Activated CD8-positive, alpha-beta T cell treated with anti-CD3 and anti-CD28 coated beads for 36 hours (primary cell): ENCODE measurements at regions not wholly inside any gene's neighbourhood (a gene's known extent, or its start where the extent isn't known, plus 50 kb on each side); places are given as distances from the start of the nearest gene placed in this dataset.
"Not testable (repeated sequence)": the region's sequence is repeated elsewhere in the genome, so short reads cannot be mapped to it uniquely, and the experiment has no call there.

Experiments used
- ATAC-seq: fragments of 200-7000 bp; cut with Tn5 transposase; one replicate; pipeline ENCODE4 v1.10.0; 2021; ENCODE audit warnings: mild to moderate bottlenecking, moderate library complexity
- CTCF ChIA-PET: fragments of 350-600 bp; sonication (Branson Sonifier 250); formaldehyde crosslinking; loops from one replicate; lab custom pipeline; 2021; ENCODE audit warnings: antibody characterized with exemption; lab: Charles Lee
- POLR2A ChIA-PET: fragments of 350-600 bp; sonication (Branson Sonifier 250); formaldehyde crosslinking; loops from one replicate; lab custom pipeline; 2021; ENCODE audit warnings: antibody characterized with exemption; lab: Charles Lee
- DNase-seq: peaks from one replicate; pipeline ENCODE4 v3.0.0-alpha.2; 2020
- H3K27ac Mint-ChIP-seq: one replicate; pipeline ENCODE4 v1.8.0; 2021; ENCODE audit warnings: mild to moderate bottlenecking, mixed read lengths
- H3K27me3 Mint-ChIP-seq: one replicate; pipeline ENCODE4 v1.8.0; 2021; ENCODE audit warnings: mixed read lengths
- H3K36me3 Mint-ChIP-seq: one replicate; pipeline ENCODE4 v1.8.0; 2021; ENCODE audit warnings: low read depth, mixed read lengths
- H3K4me1 Mint-ChIP-seq: one replicate; pipeline ENCODE4 v1.8.0; 2021; ENCODE audit warnings: low read depth, mixed read lengths
- H3K4me3 Mint-ChIP-seq: one replicate; pipeline ENCODE4 v1.8.0; 2021; ENCODE audit warnings: mild to moderate bottlenecking, moderate library complexity, mixed read lengths
- H3K9me3 Mint-ChIP-seq: one replicate; pipeline ENCODE4 v1.8.0; 2021; ENCODE audit warnings: mixed read lengths
- intact Hi-C: fragments of 100-400 bp; cut with micrococcal nuclease; formaldehyde crosslinking; loops from one replicate; pipeline ENCODE4 v1.10.0; 2022
- TF ChIP-seq, protein P1 (sequence below): fragments of 200-600 bp; IDR thresholded peaks from one replicate; pipeline ENCODE4 v1.8.0; 2022; ENCODE audit warnings: antibody characterized with exemption, mild to moderate bottlenecking

DNA sequence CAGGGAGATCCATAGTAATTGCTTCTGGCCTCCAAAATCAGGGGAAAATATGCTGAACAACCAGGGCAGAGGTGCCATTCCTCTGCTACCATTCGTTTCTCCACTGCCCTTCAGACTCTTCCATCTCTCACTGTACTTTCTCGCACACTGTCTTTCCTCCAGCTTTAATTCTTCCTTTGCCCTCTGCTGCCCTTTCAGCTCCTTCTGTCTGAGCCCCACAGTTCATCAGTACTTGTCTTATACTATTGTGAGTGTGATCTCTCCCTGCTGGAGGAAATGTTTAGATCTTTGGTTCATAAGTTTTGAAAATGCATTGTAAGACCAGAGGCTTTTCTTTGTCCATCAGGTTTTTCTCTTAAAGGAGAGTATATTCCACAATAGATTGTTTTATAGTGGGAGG lies 184.9 kb upstream of the DTNA start:
- H3K9me3 Mint-ChIP-seq = peaks cover 1% of the 10 kb centered on the region
- H3K27me3 Mint-ChIP-seq = no peaks in the 10 kb centered on the region
- ChIA-PET CTCF (no interaction called here), POLR2A (no interaction called here)
- H3K4me1 Mint-ChIP-seq = no peaks in the 10 kb centered on the region
- intact Hi-C loops = no loop called here
- H3K36me3 Mint-ChIP-seq = no peaks in the 10 kb centered on the region
- no peak overlapping the region for H3K4me3 Mint-ChIP-seq
- no peak overlapping the region for H3K27ac Mint-ChIP-seq
- ATAC-seq (no peak), DNase-seq (no peak)
- TF ChIP-seq, protein P1, sequence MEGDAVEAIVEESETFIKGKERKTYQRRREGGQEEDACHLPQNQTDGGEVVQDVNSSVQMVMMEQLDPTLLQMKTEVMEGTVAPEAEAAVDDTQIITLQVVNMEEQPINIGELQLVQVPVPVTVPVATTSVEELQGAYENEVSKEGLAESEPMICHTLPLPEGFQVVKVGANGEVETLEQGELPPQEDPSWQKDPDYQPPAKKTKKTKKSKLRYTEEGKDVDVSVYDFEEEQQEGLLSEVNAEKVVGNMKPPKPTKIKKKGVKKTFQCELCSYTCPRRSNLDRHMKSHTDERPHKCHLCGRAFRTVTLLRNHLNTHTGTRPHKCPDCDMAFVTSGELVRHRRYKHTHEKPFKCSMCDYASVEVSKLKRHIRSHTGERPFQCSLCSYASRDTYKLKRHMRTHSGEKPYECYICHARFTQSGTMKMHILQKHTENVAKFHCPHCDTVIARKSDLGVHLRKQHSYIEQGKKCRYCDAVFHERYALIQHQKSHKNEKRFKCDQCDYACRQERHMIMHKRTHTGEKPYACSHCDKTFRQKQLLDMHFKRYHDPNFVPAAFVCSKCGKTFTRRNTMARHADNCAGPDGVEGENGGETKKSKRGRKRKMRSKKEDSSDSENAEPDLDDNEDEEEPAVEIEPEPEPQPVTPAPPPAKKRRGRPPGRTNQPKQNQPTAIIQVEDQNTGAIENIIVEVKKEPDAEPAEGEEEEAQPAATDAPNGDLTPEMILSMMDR = no peak

DNA sequence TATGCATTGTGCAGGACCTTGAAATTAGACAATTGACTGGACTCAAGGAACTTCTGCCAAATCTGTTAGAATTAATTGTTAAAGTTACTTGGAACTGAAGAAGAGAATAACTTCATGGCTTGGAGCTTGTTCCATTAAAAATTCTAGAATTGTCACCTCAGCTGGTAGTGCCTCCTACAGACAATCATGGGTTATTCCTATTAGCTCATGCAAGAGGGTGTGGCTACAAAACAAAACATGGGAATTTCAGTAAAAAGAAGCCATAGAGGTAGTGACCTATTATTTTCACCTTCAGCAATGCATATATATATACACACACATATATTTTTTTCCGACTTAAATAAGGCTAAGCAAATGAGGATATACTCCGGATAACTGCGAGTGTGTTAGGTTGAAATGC lies 181.9 kb upstream of the DTNA start:
- ChIA-PET CTCF (no interaction called here), POLR2A (no interaction called here)
- no peaks in the 10 kb centered on the region for H3K36me3 Mint-ChIP-seq
- DNase-seq (no peak), ATAC-seq (no peak)
- no peaks in the 10 kb centered on the region for H3K27me3 Mint-ChIP-seq
- H3K4me3 Mint-ChIP-seq = no peak overlapping the region
- H3K27ac Mint-ChIP-seq = no peak overlapping the region
- TF ChIP-seq, protein P1 = no peak
- H3K9me3 Mint-ChIP-seq = peaks cover 1% of the 10 kb centered on the region
- intact Hi-C loops = no loop called here
- H3K4me1 Mint-ChIP-seq = no peaks in the 10 kb centered on the region

DNA sequence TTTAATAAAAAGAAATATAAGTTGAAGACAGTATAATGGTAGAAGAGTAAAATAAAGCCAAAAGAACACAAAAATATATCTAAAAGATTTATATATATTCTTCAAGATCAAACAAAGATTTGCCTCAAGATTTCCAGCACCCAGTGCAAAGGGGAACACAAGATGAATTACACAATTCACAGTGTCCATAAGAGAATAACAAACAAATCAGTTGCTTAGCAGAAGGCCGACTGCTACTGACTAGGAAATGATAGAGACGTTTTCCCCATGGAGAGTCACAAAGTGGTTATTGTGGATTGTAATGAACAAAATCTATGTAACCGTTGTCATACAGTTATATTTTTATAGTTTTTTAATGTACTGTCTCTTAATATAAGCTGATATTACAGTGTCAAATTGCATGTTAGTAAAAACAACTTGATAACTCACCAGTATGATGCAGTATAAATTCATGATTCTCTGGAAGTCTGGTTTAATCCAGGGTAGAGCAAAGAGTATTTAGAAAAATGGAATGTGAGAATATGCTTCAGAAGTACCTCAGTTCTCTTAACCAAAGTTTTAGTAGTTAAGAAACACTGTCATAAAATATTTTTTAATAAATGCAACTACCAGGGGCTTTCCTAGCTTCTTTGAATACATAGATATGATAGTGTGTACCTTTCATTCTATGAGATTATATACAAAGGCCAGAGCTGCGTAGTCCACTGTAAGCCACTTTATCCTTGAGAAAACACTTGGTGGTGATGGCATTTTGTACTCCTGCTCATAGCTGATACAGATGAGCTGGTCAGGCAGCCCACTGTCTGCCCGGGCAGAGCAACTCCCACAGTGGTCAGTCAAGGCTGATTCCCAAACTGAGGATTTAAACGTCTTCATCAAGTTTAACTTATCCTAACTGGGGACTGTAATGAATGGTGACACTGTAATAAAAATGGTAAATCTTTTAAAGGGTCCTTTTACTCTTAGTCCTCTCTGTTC lies 180.5 kb upstream of the DTNA start:
- no peaks in the 10 kb centered on the region for H3K4me1 Mint-ChIP-seq
- intact Hi-C loops = no loop called here
- POLR2A ChIA-PET = no interaction called here
- CTCF ChIA-PET = interaction anchor here (1.2 kb wide), 1 partner anchor 132 kb away, joined by 4 read pairs; no protein-coding TSS in a partner anchor
- no peaks in the 10 kb centered on the region for H3K36me3 Mint-ChIP-seq
- H3K27ac Mint-ChIP-seq = no peak overlapping the region
- H3K9me3 Mint-ChIP-seq = peaks cover 3% of the 10 kb centered on the region
- DNase-seq (no peak), ATAC-seq (no peak)
- TF ChIP-seq, protein P1 = no peak
- H3K4me3 Mint-ChIP-seq = no peak overlapping the region
- H3K27me3 Mint-ChIP-seq = no peaks in the 10 kb centered on the region

DNA sequence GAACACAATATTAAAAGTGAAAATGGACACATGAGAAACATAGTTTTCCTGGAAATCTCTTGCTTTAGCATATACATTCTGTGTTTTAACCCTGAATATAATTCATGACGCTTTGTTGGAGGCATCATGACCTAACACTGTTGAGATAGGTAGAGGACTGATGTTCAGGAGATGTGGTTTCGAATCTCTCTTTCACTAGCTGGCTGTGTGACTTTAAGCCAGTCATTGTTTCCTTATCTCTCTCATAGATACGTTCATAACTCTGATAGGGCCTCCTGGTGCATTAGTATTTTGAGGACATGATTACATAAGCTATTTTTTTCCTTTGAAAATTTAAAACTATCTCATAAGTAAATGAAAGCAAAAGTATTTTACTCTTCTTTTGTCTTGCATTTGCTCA lies 179.0 kb upstream of the DTNA start:
- CTCF ChIA-PET = no interaction called here
- Mint-ChIP-seq H3K9me3 (peaks cover 3% of the 10 kb centered on the region), H3K36me3 (no peaks in the 10 kb centered on the region), H3K27me3 (no peaks in the 10 kb centered on the region), H3K27ac (no peak overlapping the region), H3K4me3 (no peak overlapping the region), H3K4me1 (no peaks in the 10 kb centered on the region)
- POLR2A ChIA-PET = no interaction called here
- TF ChIP-seq, protein P1 = no peak
- intact Hi-C loops = no loop called here
- no peak for ATAC-seq
- no peak for DNase-seq

DNA sequence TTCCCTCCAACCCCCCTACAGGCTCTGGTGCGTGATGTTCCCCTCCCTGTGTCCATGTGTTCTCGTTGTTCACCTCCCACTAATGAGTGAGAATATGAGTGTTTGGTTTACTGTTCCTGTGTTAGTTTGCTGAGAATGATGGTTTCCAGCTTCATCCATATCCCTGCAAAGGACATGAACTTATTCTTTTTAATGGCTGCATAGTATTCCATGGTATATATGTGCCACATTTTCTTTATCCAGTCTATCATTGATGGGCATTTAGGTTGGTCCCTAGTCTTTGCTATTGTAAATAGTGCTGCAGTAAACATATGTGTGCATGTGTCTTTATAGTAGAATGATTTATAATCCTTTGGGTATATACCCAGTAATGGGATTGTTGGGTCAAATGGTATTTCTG lies 175.5 kb upstream of the DTNA start:
- H3K27ac Mint-ChIP-seq, CTCF ChIA-PET, ATAC-seq, H3K4me3 Mint-ChIP-seq, intact Hi-C loops, DNase-seq, H3K4me1 Mint-ChIP-seq, H3K9me3 Mint-ChIP-seq, H3K36me3 Mint-ChIP-seq, H3K27me3 Mint-ChIP-seq, POLR2A ChIA-PET: not testable (repeated sequence)
